Heart right ventricle (tissue), 16 donors: ENCODE measurements at regions not wholly inside any gene's neighbourhood (a gene's known extent, or its start where the extent isn't known, plus 50 kb on each side); places are given as distances from the start of the nearest gene placed in this dataset.
A peak's percentile ranks its signal among the peaks of the same experiment; 100 is the strongest.

ENCODE experiments used
- ATAC-seq, 8 donors: fragments of 200-7000 bp; cut with Tn5 transposase; one replicate each; pipeline ENCODE4 v1.9.1; 2020; ENCODE audit warnings: mild to moderate bottlenecking in 8 of 8, moderate library complexity in 8 of 8, moderate number of reproducible peaks in 1 of 8
- DNase-seq, 2 donors: peaks; one replicate each; pipeline ENCODE4 v3.0.0-alpha.2; 2020
- H3K27ac ChIP-seq, 10 donors: fragments of 200-600 bp; sonication (generic) in 2 of 10; one replicate each; pipeline versions ENCODE4 v1.5.0 to v1.8.0; 2020 to 2022; ENCODE audit warnings: mild to moderate bottlenecking in 3 of 10
- H3K27me3 ChIP-seq, 7 donors: fragments of 200-600 bp; one replicate each; pipeline ENCODE4 v1.8.0; 2021 to 2022; ENCODE audit warnings: mild to moderate bottlenecking in 2 of 7
- H3K36me3 ChIP-seq, 9 donors: fragments of 200-600 bp; sonication (generic) in 1 of 9; one replicate each; pipeline versions ENCODE4 v1.5.0 to v1.8.0; 2020 to 2022; ENCODE audit warnings: mild to moderate bottlenecking in 2 of 9
- H3K4me1 ChIP-seq, 9 donors: fragments of 200-600 bp; sonication (generic) in 1 of 9; one replicate each; pipeline versions ENCODE4 v1.5.0 to v1.8.0; 2020 to 2022; ENCODE audit warnings: mild to moderate bottlenecking in 4 of 9
- H3K4me3 ChIP-seq, 10 donors: fragments of 200-600 bp; sonication (generic) in 2 of 10; one replicate each; pipeline versions ENCODE4 v1.5.0 to v1.8.0; 2020 to 2022; ENCODE audit warnings: mild to moderate bottlenecking in 7 of 10, moderate library complexity in 2 of 10
- H3K9me3 ChIP-seq, 11 donors: fragments of 200-600 bp in 10 of 11; sonication (generic) in 2 of 11; one replicate each; pipeline versions ENCODE4 v1.5.0 to v1.8.0; 2013 to 2022; ENCODE audit warnings: mild to moderate bottlenecking in 2 of 11, control low read depth in 1 of 11, moderate library complexity in 1 of 11
- CTCF ChIP-seq, 9 donors: fragments of 200-600 bp; sonication (generic) in 2 of 9; IDR thresholded peaks; one replicate each; pipeline versions ENCODE4 v1.5.0 to v1.8.0; 2021 to 2022; ENCODE audit warnings: antibody characterized with exemption in 9 of 9, mild to moderate bottlenecking in 5 of 9, moderate library complexity in 1 of 9
- WGBS, 2 donors: extraction: QIAGEN DNeasy Blood & Tissue Kit; methylation state at CpG; one replicate each; pipeline ENCODE4 v1.1.7; 2013; ENCODE audit warnings: inconsistent platforms in 1 of 2; 5-methylcytosine and 5-hydroxymethylcytosine counted together
- intact Hi-C, 10 donors: fragments of 100-400 bp; cut with DNase I; formaldehyde crosslinking; loops; one replicate each; pipeline versions ENCODE4 v1.11.1 to v1.14.2; 2022
- donor health status: Arrhythmogenic right ventricular cardiomyopathy.
- donor health status: ischemic (EF 13 %, LVEDD 7.1; RV severe dilation, severe dysfunction).
- donor health status: healthy with polysubstance abuse.
- donor health status: DM: no; HTN: yes; CAD: no.
- donor health status: DM: no; HTN: no; CAD: no.
- donor health status: ischemic (EF 25% LVEDD 6.9; RV normal size, moderate dysfunction).
- donor health status: ischemic (EF 25% LVEDD 5.7; RV mildly dilated, moderate dysfunction).
- donor health status: healthy.
- donor health status: DM: yes; HTN: yes; CAD: no.
- donor health status: Ischemic cardiomyopathy.
- donor health status: ischemic (EF 35%, LVEDD 5.7; RV mildly dilated, moderate dysfunction).
- donor health status: nonischemic (EF 11% LVEDD 7.7; RV severe dilation, severe dysfunction).
- donor health status: DM: yes; HTN: yes; CAD: no.
- donor health status: PGD.
- donor health status: ischemic (EF 29% LVEDD 5.4; RV normal size, mild dysfunction).
- donor health status: nonischemic (EF 23%, LVEDD 6.1; RV moderate dilation, normal function).

DNA sequence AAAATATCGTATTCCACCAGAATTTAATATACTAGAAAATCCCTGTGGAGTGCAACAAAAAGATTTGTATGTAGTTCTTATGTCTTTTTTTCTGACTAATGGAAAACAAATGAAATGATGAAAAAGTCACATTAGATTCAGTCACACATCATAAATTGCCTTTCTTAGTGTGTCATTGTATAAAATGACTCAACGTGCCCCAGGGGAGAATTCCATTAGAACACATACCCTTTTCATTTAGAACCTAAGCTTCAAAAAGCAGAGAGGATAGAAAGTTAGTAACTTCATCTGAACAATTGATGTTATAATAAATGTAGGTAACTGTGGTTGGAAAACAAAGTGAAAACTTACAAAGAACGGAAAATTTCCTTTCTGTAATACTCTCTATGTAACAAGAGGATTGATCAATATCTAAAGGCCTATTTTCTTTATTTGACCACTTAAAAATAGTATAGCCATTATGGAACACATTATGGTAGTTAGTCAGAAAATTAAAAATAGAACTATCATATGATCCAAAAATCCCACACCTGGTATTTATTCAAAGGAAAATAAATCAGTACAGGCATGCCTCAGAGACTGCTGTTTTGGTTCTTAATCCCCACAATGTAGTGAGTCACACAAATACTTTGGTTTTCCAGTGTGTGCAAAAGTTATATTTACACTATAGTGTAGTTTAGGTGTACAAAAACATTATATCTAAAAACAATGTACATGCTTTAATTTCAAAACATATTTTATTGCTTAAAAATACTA lies 1016.1 kb downstream of the KCNT2 start:
- Histone ChIP-seq H3K9me3 (peaks cover 0 to 9% (median 0%) of the 10 kb centered on the region in 11 donors), H3K4me3 (no peak overlapping the region), H3K27ac (no peak overlapping the region), H3K36me3 (no peaks in the 10 kb centered on the region), H3K4me1 (no peaks in the 10 kb centered on the region), H3K27me3 (no peaks in the 10 kb centered on the region)
- TF ChIP-seq CTCF (IDR thresholded peaks at IDR 0.05): no peak
- 73 to 86% methylated on average over 3 of the region's 3 CpGs for WGBS, 2 donors
- intact Hi-C loops: no loop called here
- DNase-seq (no peak), ATAC-seq (no peak)

DNA sequence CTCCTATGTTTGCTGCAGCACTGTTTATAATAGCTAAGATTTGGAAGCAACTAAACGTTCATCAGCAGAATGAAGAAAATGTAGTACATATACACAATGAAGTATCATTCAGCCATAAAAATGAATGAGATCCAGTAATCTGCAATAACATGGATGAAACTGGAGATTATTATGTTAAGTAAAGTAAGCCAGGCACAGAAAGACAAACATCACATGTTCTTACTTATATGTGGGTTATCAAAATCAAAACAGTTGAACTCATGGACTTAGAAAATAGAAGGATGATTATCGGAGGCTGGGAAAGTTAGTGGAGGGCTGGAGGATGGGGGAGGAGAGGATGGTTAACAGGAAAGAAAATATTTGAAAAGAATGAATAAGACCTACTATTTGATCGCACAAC lies 1017.6 kb downstream of the KCNT2 start:
- ATAC-seq (no peak), DNase-seq (no peak)
- Histone ChIP-seq H3K36me3 (no peaks in the 10 kb centered on the region), H3K4me1 (no peaks in the 10 kb centered on the region), H3K27ac (no peak overlapping the region), H3K27me3 (no peaks in the 10 kb centered on the region), H3K9me3 (peaks cover 0 to 15% (median 0%) of the 10 kb centered on the region in 11 donors), H3K4me3 (no peak overlapping the region)
- TF ChIP-seq CTCF (IDR thresholded peaks at IDR 0.05): no peak
- intact Hi-C loops: no loop called here
- WGBS, 2 donors: 51 to 55% methylated on average over 3 of the region's 3 CpGs

GRCh38 chr1:195584870-195585624 lies 1023.2 kb downstream of the KCNT2 start:
- H3K4me3 ChIP-seq: no peak overlapping the region
- DNase-seq (no peak), ATAC-seq (no peak)
- H3K27me3 ChIP-seq: no peaks in the 10 kb centered on the region
- WGBS, 2 donors: 70 to 73% methylated on average over 2 of the region's 2 CpGs
- intact Hi-C loops: no loop called here
- H3K27ac ChIP-seq: no peak overlapping the region
- H3K36me3 ChIP-seq: no peaks in the 10 kb centered on the region
- H3K4me1 ChIP-seq: no peaks in the 10 kb centered on the region
- TF ChIP-seq CTCF (IDR thresholded peaks at IDR 0.05): no peak
- H3K9me3 ChIP-seq: peaks cover 0 to 23% (median 0%) of the 10 kb centered on the region in 11 donors

- 76 to 86% methylated on average over 2 of the region's 2 CpGs for WGBS, 2 donors
- no peak for ATAC-seq
Observed at GRCh38 chr1:195580988-195581387, 1027.3 kb downstream of the KCNT2 start.

More at GRCh38 chr1:195580988-195581387, 1027.3 kb downstream of the KCNT2 start:
- TF ChIP-seq CTCF (IDR thresholded peaks at IDR 0.05): peak in 1 of 9 donors; percentile 40
- H3K9me3 ChIP-seq: peaks cover 0 to 11% (median 0%) of the 10 kb centered on the region in 11 donors
- H3K27ac ChIP-seq: no peak overlapping the region
- no peaks in the 10 kb centered on the region for H3K36me3 ChIP-seq
- H3K4me3 ChIP-seq: no peak overlapping the region
- no peaks in the 10 kb centered on the region for H3K4me1 ChIP-seq
- no peaks in the 10 kb centered on the region for H3K27me3 ChIP-seq
- intact Hi-C loops: no loop called here
- DNase-seq: no peak
